Cerebellar nuclear complex (tissue), 1 donor: ENCODE measurements at regions not wholly inside any gene's neighbourhood (a gene's known extent, or its start where the extent isn't known, plus 50 kb on each side); places are given as distances from the start of the nearest gene placed in this dataset.

ENCODE experiments used
- DNase-seq, 2 experiments: peaks; one replicate each; lab custom pipeline; 2025; lab: John Stamatoyannopoulos, UW

DNA sequence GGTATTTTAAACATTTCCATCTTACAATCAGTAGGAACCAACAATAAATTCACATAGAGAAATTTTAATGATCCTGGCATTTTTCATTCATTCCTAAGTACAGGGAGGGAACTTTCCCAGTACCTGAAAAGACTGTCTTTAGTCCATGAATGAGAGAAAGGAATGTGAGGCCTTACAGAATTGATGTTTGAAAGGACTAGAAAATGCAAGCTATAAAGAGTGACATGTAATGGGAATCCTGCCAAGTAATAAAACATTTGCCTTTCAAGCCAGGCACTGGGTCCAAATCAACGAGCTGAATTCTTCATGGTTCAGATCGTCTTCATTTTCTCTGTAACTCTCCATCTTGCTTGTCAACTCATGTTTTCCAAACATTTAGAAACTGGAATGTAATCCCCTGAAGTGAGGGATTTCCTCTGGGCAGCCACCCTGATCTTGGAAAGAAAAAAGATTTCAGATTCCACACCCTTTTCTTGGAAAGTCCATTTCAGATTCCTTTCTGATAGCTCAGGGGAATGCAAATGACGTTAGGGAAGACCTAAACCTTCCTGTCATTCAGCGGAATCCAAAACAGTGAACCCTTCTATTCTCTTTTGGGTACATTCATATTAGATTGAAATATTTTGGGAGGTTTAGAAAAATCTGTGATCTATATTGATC, 315.8 kb downstream of the SH3GL2 start:
- DNase-seq = no peak

DNA sequence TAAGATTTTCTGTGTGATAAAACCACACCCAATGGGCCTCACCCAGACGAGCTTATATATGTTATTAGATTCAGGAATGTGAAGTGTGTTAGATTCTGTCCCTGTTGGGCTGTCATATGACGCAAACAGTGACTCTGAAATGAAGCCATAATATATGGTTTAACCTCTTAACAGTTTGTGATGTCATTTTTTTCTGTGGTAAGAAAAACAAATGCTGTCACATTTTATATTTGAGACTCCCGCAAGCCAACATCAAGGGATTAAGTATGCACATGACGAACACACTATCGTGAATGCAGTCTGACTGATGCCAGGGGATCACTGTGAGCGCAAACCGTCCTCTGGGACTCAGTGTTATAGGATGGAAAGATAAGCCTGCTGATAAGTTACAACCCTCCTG, 321.7 kb downstream of the SH3GL2 start:
- DNase-seq = no peak

DNA sequence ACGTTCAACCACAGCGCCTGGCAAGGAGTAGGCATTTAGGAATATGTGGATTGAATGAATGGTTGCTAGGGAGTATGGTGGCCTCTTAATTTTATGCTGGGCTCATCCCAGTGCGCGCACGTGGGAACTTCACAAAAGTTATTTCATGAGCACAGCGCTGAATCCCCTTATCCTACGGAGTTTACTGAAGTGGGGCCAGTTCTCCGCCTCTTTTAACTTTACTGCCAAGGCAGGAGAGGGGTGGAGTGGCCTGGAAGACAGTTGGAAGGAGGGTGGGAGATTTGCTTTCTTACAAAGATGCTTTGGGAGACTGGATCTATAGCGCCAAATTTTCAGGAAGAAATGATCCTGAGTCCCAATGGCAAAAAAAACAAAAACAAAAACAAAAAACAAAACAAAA, 326.5 kb downstream of the SH3GL2 start:
- DNase-seq = no peak

DNA sequence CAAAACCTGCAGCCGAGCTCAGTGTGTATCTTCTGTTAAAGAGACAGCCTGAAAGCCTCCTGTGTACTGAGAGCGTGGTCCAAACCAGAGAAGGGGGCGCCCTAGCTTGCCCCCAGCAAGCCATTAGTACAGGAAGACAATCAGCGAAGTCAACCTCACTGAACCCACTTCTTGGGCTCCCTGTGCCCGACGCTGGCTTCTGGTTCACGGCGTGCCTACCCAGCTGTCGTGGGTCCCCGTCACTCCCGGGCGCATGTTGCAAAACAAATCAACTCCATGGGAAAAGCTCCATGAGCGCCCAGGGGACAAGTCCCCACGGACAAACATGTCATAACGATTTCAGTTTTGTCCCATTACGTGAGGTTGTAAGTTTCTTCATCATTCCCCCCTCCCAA, 326.9 kb downstream of the SH3GL2 start:
- DNase-seq = no peak

DNA sequence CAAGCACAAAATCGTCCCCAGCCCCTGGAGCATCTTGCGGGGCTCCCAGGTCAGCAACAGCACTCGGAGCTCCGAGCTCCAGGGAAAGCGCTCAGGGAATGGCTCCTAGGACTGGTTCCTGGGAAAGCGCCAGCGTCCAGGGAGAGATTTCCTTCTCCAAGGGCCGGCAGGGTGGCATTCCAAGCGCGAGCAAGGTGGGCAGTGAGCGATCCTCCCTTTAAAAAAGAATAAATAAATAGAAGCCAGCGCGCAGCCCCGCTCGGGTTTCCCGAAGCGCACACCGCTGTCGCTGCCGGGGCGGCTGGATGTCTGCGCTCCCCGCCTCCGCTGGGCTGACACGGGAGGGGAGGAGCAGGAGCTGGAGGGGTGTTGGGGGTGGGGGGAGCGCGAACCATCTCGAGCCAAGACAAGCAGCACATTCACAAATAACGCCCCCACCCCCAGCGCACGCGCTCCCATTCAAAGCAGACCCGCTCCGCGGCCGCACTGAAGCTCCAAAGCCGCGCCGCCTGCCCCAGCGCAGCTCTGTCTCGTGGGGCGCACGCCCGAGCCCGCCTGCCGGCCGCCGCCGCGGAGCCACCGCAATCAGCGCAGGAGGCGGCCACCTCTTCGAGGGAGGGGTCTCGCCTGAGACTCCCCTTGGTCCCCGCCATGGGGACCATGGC, 327.4 kb downstream of the SH3GL2 start:
- no peak for DNase-seq

DNA sequence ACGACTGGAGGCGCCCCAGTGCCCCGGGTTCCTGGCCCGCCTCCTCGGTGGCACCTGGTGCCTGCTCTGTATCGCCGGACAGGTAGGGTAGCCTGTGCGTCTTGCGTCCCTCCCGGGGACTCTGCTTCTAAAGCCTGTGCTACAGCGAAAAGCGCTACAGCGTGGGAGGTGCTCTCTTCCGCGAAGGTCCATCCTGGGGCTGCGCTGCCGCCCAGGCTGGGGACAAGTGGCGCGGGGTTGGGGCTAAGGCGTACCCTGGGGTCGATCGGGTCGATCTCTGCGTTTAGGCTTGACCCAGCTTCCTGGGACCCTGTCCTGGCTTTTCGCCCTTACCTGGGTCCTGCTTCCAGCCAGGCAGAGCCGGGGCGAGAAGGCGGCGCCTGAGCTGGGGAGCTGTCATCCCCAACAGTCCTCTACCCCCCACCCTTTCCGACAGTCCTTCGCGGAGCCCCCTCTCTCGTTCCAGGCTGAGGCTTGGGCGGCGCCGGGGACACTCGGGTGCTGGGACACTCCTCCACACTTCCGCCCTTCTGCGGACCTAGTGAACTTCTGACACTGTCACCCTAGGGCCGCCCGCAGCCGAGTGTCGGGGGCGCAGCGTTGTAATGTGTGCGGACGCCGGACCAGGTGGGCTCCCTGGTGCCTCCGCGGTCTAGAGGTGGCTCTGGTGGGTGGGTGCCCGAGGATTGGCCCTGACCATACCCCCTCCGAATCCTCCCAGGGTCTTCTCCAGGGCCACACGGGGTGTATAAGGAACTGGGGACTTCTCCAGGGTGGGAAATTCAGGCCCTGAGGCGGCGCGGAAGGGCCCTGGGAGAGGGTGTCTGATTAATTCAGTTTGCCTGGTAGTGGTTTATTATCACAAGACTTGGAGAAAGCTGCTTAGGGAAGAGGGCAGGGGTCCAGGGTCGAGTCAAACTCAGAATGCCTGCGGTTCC, 328.2 kb downstream of the SH3GL2 start:
- DNase-seq = no peak

DNA sequence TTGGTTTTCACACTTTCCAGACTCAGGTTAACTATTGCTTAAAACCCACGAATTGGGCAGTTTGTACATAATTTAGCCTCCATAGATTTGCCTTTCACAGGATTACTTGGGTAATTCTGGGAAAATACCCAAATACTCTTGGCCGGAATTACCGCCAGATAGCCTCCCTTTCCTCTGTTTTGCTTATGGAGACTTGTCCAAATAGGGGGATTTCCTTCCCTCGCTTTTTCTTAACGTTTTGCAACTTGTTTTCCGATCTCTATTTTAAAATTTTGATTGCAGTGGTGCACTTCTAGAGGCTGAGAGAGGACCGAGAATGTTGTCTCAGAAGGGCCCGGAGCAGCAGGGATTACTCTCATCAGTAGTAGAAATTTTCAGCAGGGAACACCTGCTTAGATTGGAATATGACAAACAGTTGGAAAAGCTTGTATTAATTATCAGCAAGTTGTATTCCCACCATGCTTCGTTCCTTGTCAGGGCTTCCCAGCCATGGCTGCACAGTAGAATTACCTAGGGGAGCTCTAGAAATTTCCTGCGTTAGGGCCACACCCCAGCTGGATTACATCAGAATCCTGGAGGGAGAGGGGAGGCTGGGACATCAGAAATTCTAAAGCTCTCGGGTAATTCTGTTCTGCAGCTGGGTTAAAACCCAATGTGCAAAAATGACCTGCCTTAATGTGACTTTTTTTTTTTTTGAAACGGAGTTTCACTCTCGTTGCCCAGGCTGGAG, 329.1 kb downstream of the SH3GL2 start:
- DNase-seq = no peak

DNA sequence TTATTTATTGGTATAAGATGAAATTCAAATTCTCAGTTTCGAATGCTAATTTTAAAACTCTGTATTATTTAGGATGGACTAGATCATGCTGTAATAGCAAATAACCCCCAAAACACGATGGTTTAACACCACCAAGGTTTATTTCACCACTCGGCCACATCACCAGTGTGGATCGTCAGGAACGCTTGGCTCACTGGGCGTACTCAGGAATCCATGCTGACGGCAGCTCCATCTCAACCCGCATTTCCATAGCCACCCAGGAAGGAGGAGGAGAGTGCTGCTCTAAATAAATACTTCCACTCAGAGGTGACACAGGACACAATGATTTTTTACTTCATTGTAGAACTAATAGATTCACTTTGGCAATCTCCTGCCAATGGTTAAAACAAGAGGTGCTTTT, 347.4 kb downstream of the SH3GL2 start:
- no peak for DNase-seq

DNA sequence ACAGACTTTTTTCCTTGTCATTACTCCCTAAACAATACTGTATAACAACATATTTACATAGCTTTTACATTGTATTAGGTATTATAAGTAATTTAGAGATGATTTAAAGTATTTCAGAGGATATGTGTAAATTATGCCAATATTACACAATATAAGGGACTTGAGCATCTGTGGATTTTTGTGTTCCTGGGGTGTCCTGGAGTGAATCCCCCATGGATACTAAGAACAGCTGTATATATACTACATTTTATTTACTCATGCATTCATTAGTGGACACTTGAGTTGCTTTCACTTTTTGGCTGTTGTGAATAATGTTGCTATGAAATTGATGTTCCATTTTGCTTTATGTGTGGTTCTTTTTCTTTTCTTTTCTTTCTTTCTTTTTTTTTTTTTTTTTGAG, 348.8 kb downstream of the SH3GL2 start:
- no peak for DNase-seq

DNA sequence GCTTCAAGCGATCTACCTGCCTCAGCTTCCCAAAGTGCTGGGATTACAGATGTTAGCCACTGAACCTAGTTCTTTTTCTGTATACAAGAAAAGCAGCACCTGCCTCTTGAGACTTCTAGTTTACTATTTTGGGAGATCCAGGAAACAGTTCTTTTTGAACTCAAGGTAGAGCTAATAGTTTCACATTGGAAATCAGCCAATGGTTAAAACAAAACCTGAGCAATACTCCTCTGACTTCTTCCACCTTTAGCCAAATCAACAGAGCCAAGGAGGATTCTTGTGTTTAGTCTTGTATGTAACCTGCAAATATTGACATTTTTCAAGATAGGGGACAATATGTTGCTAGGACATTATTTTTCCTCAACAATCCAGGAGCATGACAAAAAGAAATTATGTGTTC, 349.4 kb downstream of the SH3GL2 start:
- no peak for DNase-seq

DNA sequence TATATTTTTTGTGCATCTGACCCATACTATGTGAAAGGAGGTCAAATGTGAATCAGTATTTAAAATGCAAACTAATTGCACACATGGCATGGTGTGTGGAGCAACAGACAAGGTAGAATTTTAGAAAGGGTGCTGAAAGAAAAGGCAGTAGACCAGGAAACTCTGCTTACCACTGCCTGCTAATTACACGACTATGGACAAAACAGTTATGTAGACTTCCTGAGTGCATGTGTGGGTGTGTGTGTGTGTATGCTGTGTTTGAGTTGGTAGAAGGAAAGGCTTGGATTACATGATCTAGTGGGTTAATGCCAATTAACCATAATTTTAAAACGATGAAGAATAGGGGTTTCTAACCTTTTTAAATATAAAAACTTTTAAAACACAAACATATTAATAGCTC, 349.9 kb downstream of the SH3GL2 start:
- no peak for DNase-seq

DNA sequence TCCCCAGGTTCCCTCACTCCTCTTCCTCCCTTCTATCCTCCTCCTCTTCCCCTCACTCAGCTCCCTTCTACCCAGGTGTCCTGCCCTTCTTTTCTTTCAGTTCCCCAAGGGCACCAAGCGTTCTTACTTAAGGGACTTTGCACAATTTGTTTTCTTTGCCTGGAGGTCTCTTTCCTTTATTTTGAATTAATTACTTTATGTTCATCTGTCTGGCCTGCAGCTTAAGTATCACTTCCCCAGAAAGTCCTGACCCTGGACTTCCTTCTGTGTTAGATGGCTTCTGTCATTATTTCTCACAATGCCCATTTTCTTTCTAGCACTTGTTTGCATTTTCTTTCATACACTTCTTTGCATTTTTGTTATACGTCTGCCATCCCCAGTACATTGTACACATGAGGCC, 350.6 kb downstream of the SH3GL2 start:
- no peak for DNase-seq

DNA sequence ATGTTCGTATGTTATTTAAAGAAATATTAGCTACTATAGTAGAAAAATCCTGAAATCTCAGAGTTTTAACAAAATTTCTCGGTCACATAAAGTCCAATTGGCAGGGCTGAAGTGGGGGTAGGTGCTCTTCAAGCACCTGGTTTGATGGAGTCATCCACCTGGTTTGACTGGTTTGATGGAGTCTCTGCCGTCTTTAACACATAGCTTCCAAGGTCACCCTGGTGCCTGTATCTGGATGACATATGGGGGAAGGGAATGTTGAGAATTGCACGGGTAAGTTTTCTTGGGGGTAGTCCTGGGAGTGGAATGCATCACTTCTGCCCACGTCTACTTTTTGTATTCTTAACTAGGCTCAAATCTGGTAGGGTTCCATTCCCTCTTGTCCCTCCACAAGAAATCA, 351.2 kb downstream of the SH3GL2 start:
- no peak for DNase-seq

DNA sequence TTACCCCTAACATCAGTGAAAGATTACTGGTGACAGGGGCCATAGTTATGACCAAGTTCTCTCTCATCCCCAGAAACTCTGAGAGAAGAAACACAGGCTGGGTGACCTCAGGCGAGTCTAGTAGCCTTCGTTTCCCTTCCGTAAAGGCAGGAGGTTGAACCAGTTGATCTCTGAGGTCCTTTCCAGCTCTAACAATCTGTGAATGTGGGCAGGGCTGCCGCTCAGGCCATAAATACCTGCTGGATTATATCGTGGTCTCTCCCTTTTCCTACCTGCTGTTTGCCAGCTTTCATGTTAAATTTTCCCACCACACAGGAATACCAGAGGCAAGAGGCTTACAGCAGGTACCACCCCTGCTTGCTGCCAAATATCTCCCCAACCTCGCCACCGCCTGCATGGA, 357.5 kb downstream of the SH3GL2 start:
- DNase-seq = no peak

DNA sequence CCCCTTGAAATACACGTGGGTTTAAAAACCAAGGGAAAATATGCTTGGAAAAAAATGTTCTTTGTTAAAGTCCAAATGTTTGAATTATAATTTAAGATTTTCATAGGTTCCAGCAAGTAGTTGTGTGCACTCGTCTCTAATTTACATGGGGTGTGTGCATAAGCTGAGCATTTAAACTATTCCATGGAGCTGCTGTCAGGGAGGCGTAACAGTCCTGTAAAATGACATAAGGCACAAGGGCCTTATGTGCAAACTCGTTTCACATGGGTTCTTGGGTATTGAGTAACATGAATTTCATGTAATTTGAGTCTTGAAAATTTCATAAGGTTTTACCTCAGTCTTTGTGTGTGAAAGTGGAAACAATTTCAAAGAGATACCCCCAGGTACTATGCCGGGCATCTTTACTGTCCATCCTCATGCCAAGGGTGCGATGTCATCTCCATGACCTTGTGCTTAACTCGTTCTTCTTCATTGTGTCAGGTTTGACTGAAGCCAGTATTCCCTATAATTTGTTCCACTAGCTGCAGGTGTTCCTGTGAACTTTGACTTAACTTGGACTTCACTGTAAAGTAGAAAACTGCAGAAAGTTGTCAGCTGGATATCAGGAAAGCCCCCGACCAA, 359.3 kb downstream of the SH3GL2 start:
- DNase-seq = no peak

DNA sequence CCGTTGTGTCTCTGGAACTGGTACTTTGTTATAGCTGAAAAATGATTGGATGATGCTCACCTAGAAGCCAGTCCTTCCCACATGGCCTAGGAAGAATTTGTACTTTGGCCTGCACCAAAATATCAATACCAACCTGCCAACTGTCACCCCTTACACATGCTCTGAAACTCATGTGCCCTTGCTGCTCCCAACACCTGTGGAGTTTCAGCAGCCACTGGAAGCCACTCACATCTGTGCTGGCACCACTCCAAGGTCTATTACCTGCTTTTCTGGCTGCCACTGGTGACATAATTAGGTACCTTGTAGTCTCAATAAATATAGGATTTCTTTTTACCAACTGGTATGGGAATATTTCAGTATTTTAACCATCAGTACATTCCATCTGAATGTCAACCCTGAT, 363.6 kb downstream of the SH3GL2 start:
- DNase-seq = no peak

DNA sequence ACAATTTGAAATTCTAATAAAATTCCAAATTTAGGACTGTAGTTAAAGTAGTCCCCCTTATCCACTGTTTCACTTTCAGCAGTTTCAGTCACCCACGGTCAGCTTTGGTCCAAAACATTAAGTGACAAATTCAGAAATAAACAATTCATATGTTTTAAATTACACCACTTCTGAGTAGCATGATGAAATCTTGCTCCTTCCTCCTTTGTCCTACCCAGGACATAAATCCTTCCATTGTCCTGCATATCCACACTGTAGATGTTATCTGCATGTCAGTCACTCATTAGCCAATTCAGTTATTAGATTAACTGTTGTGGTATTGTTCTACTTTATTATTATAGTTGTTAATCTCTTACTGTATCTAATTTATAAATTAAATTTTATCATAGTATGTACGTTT, 376.5 kb downstream of the SH3GL2 start:
- DNase-seq = no peak

DNA sequence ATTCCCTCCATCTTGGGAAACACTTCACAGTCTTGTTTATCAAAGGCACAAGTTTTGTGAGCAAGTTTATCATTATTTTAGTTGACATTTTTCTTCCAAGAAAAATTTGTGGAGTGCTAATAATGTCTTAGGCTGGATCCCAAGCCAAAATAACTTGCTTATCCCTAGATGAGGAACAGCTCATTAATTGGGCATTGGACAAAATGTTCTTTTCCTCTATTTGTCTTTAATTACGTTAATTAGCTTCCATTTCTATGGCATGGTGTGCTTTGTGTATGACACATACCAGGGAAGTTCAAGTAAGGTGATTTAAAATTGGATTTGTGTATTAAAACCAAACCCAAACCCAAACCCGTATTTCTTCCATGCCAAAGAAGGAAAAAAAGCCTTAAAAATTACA, 379.5 kb downstream of the SH3GL2 start:
- DNase-seq = no peak

DNA sequence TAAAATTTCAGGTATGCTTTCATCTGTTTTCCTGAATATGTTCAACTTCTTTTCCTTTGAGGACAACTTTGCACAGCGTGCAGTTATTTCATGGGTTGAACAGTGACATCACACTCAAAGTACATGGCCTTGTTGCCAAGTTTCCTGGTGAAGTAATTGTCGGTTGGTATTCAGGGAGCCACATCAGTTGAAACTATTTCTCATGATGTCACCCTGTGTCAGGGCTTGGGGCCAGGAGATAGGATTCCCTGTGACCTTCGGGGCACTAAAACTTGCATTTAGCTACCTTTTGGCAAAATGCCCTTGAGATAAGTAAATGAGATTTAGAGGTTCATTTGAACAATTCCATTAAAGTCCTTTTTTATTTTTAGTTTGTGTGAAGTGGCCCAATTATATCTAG, 383.9 kb downstream of the SH3GL2 start:
- no peak for DNase-seq

DNA sequence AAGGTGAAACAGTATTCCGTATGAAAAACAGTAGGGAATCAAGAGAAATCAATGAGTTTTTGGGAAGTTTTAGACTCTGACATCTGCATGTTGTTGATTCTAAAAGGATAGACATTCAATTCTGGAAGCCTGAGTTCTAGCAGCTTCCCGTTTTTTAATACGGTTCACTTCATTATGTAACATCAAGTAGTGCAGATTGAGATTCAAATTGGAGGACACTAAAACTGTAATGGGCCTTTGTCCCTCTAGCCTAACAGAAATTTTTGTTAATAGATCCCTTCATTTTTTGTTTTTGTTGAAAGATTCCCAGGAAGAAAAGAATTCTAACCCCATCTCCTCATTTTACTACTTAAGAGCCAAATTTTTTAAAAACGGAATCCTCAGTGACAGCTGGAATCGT, 384.6 kb downstream of the SH3GL2 start:
- DNase-seq = no peak

DNA sequence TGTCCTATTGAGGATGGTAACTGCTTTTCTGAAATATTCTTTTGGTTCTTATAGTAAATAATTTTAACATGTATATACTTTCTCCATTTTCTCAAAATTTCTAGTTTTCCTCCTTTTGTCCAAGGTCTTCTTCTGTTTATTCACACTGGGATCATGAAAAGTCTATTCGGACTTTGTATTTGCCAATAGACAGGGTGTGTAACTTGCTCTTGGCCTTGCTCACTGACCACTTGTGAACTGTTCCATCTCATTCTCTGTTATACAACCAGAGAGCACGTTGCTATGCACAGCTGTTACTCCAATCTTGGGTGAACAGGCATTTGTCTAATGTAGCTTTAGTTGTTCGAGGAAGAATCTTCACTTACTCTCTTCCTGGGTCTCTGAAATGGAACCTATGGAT, 388.9 kb downstream of the SH3GL2 start:
- no peak for DNase-seq

DNA sequence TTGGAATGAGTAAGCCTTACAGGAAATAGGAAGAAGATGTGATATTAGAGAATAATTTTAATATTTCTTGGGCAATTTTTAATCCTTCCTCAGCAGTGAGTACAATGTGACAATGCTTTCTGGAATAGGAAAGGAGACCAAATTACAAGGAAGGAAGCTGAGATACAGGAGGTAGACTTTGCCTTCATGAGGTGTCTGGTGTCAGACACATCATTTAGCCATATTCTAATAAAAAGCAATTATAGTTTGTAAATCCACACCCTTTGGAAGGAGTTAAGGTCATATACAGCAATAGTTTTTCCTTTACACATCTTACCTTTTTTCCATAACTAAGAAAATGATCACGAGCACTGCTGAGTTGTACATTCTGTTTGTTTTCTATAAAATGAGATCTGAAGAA, 390.4 kb downstream of the SH3GL2 start:
- no peak for DNase-seq
